Choroid plexus epithelial cell (primary cell): ENCODE measurements at regions not wholly inside any gene's neighbourhood (a gene's known extent, or its start where the extent isn't known, plus 50 kb on each side); places are given as distances from the start of the nearest gene placed in this dataset.

Experiments used
- DNase-seq: peaks from one replicate; pipeline ENCODE4 v3.0.0-alpha.2; 2010; ENCODE audit warnings: low read depth
- H3K4me3 ChIP-seq: 2 replicates; pipeline ENCODE4 v1.5.1; 2011; ENCODE audit warnings: low read depth, mild to moderate bottlenecking, control low read depth, low read length, moderate library complexity
- CTCF ChIP-seq: conservative IDR thresholded peaks from 2 replicates; pipeline ENCODE4 v1.5.1; 2011; ENCODE audit warnings: low read depth, mild to moderate bottlenecking, control low read depth, inconsistent platforms, low read length, moderate library complexity

DNA sequence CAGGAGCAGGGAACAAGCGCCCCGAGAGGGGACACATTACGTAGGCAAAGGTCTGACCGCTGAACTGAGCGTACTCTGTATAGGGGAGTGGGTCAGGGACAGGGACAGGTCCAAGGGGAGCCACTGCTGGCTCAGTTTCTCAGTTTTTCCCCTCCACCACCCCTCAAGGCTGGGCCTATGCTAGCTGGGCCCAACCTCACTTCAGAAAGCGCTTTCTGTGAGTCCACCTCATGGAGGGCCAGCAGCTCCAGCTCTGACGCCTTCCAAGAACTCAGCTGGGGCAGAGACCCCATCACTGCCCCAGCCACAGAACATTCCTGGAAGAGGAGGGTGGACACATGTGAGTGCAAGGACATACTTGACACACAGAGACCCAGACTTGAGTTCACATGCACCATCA lies 242.0 kb downstream of the FOXD2 start:
- no peak for TF ChIP-seq CTCF
- H3K4me3 ChIP-seq = no peak overlapping the region
- DNase-seq = no peak

DNA sequence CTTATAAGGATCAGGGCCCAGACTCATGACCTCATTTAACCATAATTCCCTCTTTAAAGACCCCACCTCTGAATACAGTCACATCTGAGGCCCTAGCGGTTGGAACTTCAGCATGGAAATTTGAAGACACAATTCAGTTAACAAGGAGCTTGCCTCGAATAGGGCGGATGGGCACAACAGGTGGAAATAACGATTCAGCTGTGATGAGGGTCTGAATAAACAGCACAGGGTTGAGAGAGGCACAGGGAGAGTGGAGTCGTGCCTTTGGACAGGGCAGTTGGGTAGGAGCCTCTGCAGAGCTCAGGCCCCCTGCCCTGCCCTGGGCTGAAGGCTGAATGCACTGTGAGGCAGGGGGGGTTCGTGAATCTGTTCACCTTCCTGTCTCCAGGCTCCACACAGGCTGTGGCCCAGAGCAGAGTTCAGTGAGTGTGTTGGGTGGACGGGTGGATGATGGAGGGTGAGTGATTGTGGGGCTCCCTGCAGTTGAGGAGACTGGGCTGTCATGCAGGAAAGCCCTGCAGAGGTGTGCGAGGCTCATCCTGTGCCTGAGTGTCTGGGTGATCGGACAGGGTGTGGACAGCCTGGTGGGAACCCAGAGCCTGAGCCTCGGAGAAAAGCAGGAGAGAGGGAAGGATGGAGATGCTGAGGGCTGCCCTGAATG lies 243.1 kb downstream of the FOXD2 start:
- TF ChIP-seq CTCF = no peak
- DNase-seq = no peak
- H3K4me3 ChIP-seq = no peak overlapping the region

DNA sequence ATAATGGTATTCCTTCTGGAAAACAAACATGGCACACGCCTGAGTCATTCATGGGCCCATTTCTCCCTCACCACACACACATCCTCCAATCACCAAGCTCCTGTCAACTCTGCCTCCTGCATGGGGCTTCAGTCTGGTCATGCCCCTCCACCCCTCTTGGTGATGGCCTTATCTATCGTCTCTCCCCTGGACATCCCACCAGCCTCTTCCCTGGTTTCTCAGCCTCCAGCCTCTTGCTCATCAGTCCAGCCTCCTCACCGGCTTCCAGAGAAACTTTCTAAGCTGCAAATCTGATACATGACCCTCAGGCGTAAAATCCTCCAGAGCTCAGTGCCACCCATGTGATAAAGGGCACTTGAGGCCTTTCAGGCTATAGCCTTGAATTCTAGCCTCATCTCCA lies 243.9 kb downstream of the FOXD2 start:
- TF ChIP-seq CTCF = no peak

DNA sequence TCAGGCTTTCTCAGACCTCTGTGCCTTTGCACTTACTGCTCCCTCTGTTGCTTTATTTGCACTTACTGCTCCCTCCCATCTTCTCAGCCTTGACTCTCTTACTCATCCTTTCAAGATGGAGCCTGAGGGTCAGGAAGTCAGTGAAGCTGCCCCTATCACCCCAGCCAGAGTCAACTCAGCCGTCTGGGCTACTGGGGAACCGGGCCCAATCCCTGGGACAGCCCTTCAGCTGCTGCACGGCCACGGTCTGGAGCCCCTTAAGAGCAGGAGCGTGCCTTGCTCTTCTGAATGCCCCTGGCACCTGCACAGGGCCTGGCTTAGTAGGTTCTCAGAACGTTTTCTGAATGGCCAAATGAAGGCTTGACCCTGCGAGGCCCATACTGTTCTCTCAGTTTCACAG lies 244.4 kb downstream of the FOXD2 start:
- no peak for TF ChIP-seq CTCF
- DNase-seq = no peak

More for the DNA sequence above, 243.9 kb downstream of the FOXD2 start:
- H3K4me3 ChIP-seq = no peak overlapping the region
- DNase-seq = no peak

DNA sequence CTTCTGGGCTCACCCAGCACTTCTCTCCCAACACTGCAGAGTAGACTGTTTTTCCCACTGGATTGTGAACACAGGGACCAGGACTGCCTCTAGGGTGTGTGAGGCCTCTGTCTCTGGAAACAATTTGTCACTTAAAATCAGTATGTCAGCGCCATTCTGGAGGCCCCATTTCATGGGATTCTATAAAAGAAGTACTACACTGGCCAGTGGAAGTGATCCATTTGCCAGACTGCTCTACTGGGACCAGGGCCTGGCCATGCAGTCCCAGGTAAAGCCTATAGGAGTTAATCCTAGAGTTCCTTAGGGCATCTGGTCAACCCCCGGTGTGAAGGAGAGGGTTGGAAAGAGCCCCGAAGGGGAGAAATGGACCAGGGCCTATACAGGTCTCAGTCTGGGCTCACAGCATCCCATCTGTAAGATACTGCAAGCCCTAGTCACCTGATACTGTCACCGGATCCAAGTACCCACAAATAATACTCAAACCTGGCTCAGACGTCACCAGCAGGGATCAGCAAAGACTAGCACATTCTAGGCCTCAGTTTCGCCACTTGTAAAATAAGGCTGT lies 245.0 kb downstream of the FOXD2 start:
- TF ChIP-seq CTCF = no peak
- DNase-seq = no peak
- H3K4me3 ChIP-seq = no peak overlapping the region

More for the DNA sequence above, 244.4 kb downstream of the FOXD2 start:
- H3K4me3 ChIP-seq = no peak overlapping the region

GRCh38 chr1:47683401-47683800 lies 245.6 kb downstream of the FOXD2 start:
- DNase-seq = no peak
- no peak overlapping the region for H3K4me3 ChIP-seq
- no peak for TF ChIP-seq CTCF

DNA sequence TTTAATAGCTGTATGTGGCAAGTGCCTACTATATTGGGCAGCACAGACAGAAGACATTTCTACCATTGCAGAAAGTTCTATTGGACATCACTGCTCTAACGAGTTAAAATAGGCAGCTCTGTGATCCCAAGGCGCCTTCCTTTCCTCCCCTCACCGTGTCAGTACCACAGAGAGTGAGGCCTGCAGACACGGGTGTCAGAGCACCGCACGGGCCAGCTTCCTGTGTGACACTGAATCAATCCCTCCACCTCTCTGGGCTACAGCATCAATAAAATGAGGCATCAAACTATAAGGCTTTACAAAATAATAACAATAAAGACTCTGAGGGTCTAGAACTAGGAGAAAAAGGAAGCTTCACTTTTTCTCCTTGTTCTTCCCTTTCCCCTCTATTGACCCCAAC lies 246.7 kb downstream of the FOXD2 start:
- no peak for DNase-seq
- TF ChIP-seq CTCF = no peak

More for the DNA sequence above, 246.7 kb downstream of the FOXD2 start:
- no peak overlapping the region for H3K4me3 ChIP-seq
